Stomach smooth muscle (tissue), 2 donors: ENCODE measurements at regions not wholly inside any gene's neighbourhood (a gene's known extent, or its start where the extent isn't known, plus 50 kb on each side); places are given as distances from the start of the nearest gene placed in this dataset.

Source experiments
- H3K27ac ChIP-seq: one replicate; pipeline ENCODE4 v1.7.0; 2013; ENCODE audit warnings: mild to moderate bottlenecking, low read length, inconsistent platforms
- H3K27me3 ChIP-seq, 2 donors: one replicate each; pipeline ENCODE4 v1.7.0; 2013; ENCODE audit warnings: low read length in 2 of 2; ENCODE audit not compliant: insufficient read depth in 2 of 2, control insufficient read depth in 1 of 2
- H3K36me3 ChIP-seq, 2 donors: one replicate each; pipeline ENCODE4 v1.7.0; 2013; ENCODE audit warnings: low read length in 2 of 2; ENCODE audit not compliant: control insufficient read depth in 2 of 2, insufficient read depth in 2 of 2
- H3K4me1 ChIP-seq: one replicate; pipeline ENCODE4 v1.7.0; 2013; ENCODE audit warnings: low read length; ENCODE audit not compliant: control insufficient read depth, insufficient read depth
- H3K4me3 ChIP-seq, 2 donors: one replicate each; pipeline ENCODE4 v1.7.0; 2013; ENCODE audit warnings: low read length in 2 of 2
- H3K9ac ChIP-seq, 2 donors: one replicate each; pipeline ENCODE4 v1.7.0; 2013; ENCODE audit warnings: low read length in 2 of 2, mild to moderate bottlenecking in 1 of 2
- H3K9me3 ChIP-seq, 2 donors: one replicate each; pipeline ENCODE4 v1.7.0; 2013; ENCODE audit warnings: low read length in 2 of 2; ENCODE audit not compliant: control insufficient read depth in 2 of 2
- donor health status: healthy.
- donor health status: Pancreatic carcinoma.

GRCh38 chr6:56407883-56408410 is 160.6 kb upstream of the COL21A1 start:
- Histone ChIP-seq H3K4me3 (no peak overlapping the region), H3K9ac (no peak overlapping the region), H3K27me3 (no peaks in the 10 kb centered on the region), H3K9me3 (no peaks in the 10 kb centered on the region), H3K36me3 (no peaks in the 10 kb centered on the region), H3K27ac (no peak overlapping the region), H3K4me1 (peaks cover 2% of the 10 kb centered on the region)

- Histone ChIP-seq H3K27ac (no peak overlapping the region), H3K9ac (no peak overlapping the region), H3K4me3 (no peak overlapping the region)
Measured at GRCh38 chr6:56406276-56407269, 159.2 kb upstream of the COL21A1 start.

DNA sequence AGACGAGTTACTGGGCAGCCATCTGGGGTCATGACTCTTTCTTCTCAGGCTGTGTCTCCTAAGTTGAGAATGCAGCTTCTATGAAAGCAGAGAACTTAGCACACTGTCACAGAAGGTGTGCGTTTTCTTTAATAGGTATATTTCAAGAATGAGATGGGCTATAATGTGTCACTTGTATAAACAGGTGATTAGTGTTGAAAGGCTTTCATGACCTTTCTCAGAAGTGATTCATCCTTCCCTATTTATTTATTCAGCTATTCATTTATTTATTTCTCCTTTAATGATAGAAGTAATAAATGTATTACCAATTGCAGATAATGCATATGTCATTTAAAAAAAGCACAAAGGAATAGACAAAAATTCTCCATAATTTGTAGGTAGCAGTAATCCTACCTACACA is 157.2 kb upstream of the COL21A1 start:
- H3K4me1 ChIP-seq, result peaks cover 2% of the 10 kb centered on the region
- no peak overlapping the region for H3K27ac ChIP-seq
- H3K9me3 ChIP-seq, result no peaks in the 10 kb centered on the region
- no peaks in the 10 kb centered on the region for H3K36me3 ChIP-seq
- H3K4me3 ChIP-seq, result no peak overlapping the region
- H3K27me3 ChIP-seq, result no peaks in the 10 kb centered on the region
- H3K9ac ChIP-seq, result no peak overlapping the region

More at GRCh38 chr6:56406276-56407269, 159.2 kb upstream of the COL21A1 start:
- Histone ChIP-seq H3K36me3 (no peaks in the 10 kb centered on the region), H3K27me3 (no peaks in the 10 kb centered on the region), H3K9me3 (no peaks in the 10 kb centered on the region), H3K4me1 (peaks cover 2% of the 10 kb centered on the region)

DNA sequence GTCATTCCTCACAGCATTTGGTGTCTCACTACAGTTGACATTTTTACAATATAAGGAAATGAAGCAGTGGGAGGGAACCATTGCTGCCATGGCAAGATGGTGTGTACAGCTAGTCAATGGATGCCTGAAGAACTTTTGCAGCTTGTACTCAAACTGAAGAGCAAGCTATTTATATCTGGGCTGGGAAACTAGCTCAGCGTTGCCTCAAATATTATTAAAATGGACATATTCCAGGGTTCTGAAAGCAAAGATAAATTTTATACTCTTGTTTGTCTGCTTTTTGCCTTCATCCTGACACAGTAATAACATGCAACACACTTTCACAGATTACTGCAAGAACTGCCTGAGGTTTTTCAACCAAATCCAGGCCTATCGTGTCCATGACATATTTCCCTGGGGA is 156.4 kb upstream of the COL21A1 start:
- H3K9me3 ChIP-seq, result no peaks in the 10 kb centered on the region
- H3K27me3 ChIP-seq, result no peaks in the 10 kb centered on the region
- H3K9ac ChIP-seq, result no peak overlapping the region
- H3K36me3 ChIP-seq, result no peaks in the 10 kb centered on the region
- H3K4me1 ChIP-seq, result peaks cover 2% of the 10 kb centered on the region
- peak overlapping the region; percentile 1 for H3K27ac ChIP-seq
- peak overlapping the region in 1 of 2 donors; percentile 32 for H3K4me3 ChIP-seq

DNA sequence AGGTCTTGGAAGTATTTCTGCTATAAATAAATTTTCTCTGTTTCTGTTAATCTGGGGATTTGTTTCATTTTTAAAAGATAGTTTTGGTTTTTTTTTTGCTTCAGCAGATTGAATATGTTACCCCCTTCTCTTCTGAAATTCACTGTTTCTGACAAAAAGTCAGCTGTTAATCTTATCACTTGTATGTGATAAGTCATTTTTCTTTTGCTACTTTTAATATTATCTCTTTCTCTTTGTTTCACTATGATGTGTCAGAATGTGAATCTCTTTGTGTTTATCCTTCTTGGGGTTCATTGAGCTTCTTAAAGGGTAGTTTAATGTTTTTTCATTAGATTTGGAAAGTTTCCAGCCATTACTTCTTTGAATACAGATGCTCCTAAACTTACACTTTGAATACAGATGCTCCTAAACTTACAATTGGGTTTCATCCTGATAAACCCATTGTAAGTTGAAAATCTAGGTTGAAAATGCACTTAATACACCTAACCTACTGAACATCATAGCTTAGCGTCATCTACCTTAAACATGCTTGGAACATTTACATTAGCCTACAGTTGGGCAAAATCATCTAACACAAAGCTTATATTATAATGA is 154.2 kb upstream of the COL21A1 start:
- Histone ChIP-seq H3K4me1 (peaks cover 2% of the 10 kb centered on the region), H3K9ac (no peak overlapping the region), H3K9me3 (no peaks in the 10 kb centered on the region), H3K27me3 (no peaks in the 10 kb centered on the region), H3K27ac (no peak overlapping the region), H3K4me3 (no peak overlapping the region), H3K36me3 (no peaks in the 10 kb centered on the region)

DNA sequence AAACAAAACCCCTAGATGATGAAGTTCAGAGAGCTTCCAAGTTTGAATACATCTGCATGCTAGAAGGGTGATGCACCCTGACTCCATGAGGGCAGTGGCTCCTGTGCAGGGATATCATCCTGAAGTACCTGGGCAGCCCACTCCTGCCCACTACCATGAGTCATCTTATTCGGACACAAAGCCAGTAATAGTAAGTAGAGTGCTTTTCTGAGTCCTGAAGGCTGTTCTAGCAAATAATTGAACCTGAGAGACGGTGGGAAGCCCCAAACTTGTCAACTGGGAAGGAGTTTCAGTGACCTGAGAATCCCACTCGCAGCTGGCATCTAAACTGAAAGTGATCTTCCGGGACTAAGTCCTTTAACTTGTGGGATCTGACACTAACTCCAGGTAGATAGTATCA is 152.9 kb upstream of the COL21A1 start:
- Histone ChIP-seq H3K27ac (no peak overlapping the region), H3K9me3 (no peaks in the 10 kb centered on the region), H3K9ac (no peak overlapping the region), H3K4me3 (no peak overlapping the region), H3K27me3 (no peaks in the 10 kb centered on the region), H3K36me3 (no peaks in the 10 kb centered on the region), H3K4me1 (peaks cover 2% of the 10 kb centered on the region)

DNA sequence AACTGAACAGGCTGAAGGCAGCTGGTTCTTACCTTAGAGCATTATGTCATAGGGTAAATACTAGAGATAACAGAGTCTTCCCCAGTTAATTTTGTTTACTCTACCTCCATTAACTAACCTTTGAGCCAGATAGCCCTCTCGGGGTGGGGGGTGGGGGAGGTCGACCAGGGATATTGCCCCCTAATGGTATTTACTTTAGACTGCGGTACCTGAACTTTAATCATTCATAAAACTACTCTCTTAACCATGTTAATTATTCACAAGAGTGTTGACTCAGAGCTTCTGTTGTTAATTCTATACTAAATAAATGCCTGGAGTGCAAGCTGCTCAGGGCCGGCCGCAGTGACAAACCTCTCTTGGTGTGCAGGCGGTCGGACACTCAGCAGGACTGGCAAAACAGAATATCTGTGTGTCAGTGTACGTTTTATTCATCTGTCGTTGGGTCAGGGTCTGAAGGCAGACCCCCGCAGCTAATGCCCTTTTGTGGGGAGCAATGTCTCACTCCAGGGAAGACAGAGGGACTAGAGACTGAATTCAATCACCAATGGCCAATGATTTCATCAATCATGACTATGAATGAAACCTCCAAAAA is 152.4 kb upstream of the COL21A1 start:
- Histone ChIP-seq H3K9me3 (no peaks in the 10 kb centered on the region), H3K27me3 (no peaks in the 10 kb centered on the region), H3K36me3 (no peaks in the 10 kb centered on the region), H3K4me3 (no peak overlapping the region), H3K27ac (no peak overlapping the region), H3K4me1 (peaks cover 2% of the 10 kb centered on the region), H3K9ac (no peak overlapping the region)

DNA sequence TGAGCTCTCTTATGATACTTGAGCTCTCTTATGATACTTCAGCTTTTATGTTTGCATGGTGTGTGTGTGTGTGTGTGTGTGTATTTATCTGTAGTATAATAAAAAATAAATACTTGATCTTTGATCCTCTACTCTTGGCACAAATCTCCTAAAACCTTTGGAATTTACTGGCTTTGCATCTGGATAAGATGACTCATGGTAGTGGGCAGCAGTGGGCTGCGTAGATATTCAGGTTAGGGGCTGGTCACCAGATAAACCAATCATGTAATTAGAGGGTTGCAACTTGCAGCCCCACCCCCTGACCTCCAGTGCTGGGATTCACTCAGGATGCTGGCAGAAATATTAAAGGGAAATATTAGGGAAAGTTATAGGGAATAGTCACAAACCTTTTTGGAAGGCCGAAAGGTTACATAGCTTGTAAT is 151.9 kb upstream of the COL21A1 start:
- no peak overlapping the region for H3K9ac ChIP-seq
- H3K9me3 ChIP-seq, result no peaks in the 10 kb centered on the region
- H3K27ac ChIP-seq, result no peak overlapping the region
- H3K4me1 ChIP-seq, result peaks cover 2% of the 10 kb centered on the region
- H3K27me3 ChIP-seq, result no peaks in the 10 kb centered on the region
- no peaks in the 10 kb centered on the region for H3K36me3 ChIP-seq
- no peak overlapping the region for H3K4me3 ChIP-seq

- no peaks in the 10 kb centered on the region for H3K4me1 ChIP-seq
- no peaks in the 10 kb centered on the region for H3K27me3 ChIP-seq
- no peak overlapping the region for H3K9ac ChIP-seq
- no peaks in the 10 kb centered on the region for H3K36me3 ChIP-seq
- no peaks in the 10 kb centered on the region for H3K9me3 ChIP-seq
- H3K4me3 ChIP-seq, result no peak overlapping the region
- H3K27ac ChIP-seq, result no peak overlapping the region
Measured at GRCh38 chr6:56396435-56396834, 149.1 kb upstream of the COL21A1 start.

GRCh38 chr6:56393615-56394612 is 146.5 kb upstream of the COL21A1 start:
- no peaks in the 10 kb centered on the region for H3K4me1 ChIP-seq
- no peaks in the 10 kb centered on the region for H3K9me3 ChIP-seq
- H3K27me3 ChIP-seq, result no peaks in the 10 kb centered on the region
- no peaks in the 10 kb centered on the region for H3K36me3 ChIP-seq
- H3K9ac ChIP-seq, result no peak overlapping the region
- no peak overlapping the region for H3K27ac ChIP-seq
- H3K4me3 ChIP-seq, result no peak overlapping the region
